ENCODE measurements at regions not wholly inside any gene's neighbourhood (a gene's known extent, or its start where the extent isn't known, plus 50 kb on each side); places are given as distances from the start of the nearest gene placed in this dataset.
"Not testable (repeated sequence)": the region's sequence is repeated elsewhere in the genome, so short reads cannot be mapped to it uniquely, and the experiment has no call there.

DNA sequence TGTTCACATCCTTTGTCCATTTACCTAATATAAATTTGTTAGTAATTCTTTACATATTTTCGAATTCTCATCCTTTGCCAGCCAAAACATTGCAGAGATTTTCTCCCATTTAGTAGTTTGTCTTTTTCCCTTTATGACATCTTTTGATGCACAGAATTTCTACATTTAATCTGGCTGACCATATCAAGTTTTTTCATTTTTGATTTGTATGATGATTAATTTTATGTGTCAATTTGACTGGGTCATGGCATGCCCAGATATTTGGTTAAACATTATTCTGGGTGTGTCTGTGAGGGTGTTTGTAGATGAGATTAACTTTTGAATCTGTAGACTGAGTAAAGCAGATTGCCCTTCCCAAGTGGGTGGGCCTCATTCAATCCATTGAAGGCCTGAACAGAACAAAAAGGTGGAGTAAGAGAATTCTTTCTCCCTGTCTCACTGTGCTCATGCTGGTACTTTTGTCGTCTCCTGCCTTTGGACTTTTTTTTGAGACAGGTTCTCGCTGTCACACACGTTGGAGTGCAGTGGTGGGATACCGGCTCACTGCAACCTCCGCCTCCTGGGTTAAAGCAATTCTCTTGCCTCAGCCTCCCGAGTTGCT lies 72.1 kb upstream of the EPB41L1 start:
- H3K4me1 Mint-ChIP-seq (ENCODE audit: low read depth) = peaks cover 2% of the 10 kb centered on the region
- peaks cover 22% of the 10 kb centered on the region for H3K27me3 Mint-ChIP-seq (ENCODE audit: low read depth)
- no peaks in the 10 kb centered on the region for H3K9me3 Mint-ChIP-seq
- H3K27ac Mint-ChIP-seq = no peak overlapping the region
- no peak overlapping the region for H3K4me3 Mint-ChIP-seq
- DNase-seq (ENCODE audit: low spot score) = no peak
- no peaks in the 10 kb centered on the region for H3K36me3 Mint-ChIP-seq (ENCODE audit: low read depth)

GRCh38 chr20:36083200-36083599 lies 71.3 kb upstream of the EPB41L1 start:
- H3K36me3 Mint-ChIP-seq (ENCODE audit: low read depth); DNase-seq (ENCODE audit: low spot score); H3K27ac Mint-ChIP-seq; H3K9me3 Mint-ChIP-seq; H3K4me1 Mint-ChIP-seq (ENCODE audit: low read depth); H3K4me3 Mint-ChIP-seq: not testable (repeated sequence)
- peaks cover 20% of the 10 kb centered on the region for H3K27me3 Mint-ChIP-seq (ENCODE audit: low read depth)

GRCh38 chr20:36084356-36084755 lies 70.2 kb upstream of the EPB41L1 start:
- H3K9me3 Mint-ChIP-seq = no peaks in the 10 kb centered on the region
- no peak overlapping the region for H3K4me3 Mint-ChIP-seq
- no peaks in the 10 kb centered on the region for H3K36me3 Mint-ChIP-seq (ENCODE audit: low read depth)
- H3K27ac Mint-ChIP-seq = no peak overlapping the region
- no peak for DNase-seq (ENCODE audit: low spot score)
- H3K4me1 Mint-ChIP-seq (ENCODE audit: low read depth) = peaks cover 2% of the 10 kb centered on the region
- peaks cover 20% of the 10 kb centered on the region for H3K27me3 Mint-ChIP-seq (ENCODE audit: low read depth)

GRCh38 chr20:36084897-36085613 lies 69.5 kb upstream of the EPB41L1 start:
- Mint-ChIP-seq H3K36me3 (ENCODE audit: low read depth) (no peaks in the 10 kb centered on the region), H3K27me3 (ENCODE audit: low read depth) (peaks cover 22% of the 10 kb centered on the region), H3K4me1 (ENCODE audit: low read depth) (no peaks in the 10 kb centered on the region), H3K9me3 (no peaks in the 10 kb centered on the region), H3K4me3 (no peak overlapping the region), H3K27ac (no peak overlapping the region)
- no peak for DNase-seq (ENCODE audit: low spot score)

DNA sequence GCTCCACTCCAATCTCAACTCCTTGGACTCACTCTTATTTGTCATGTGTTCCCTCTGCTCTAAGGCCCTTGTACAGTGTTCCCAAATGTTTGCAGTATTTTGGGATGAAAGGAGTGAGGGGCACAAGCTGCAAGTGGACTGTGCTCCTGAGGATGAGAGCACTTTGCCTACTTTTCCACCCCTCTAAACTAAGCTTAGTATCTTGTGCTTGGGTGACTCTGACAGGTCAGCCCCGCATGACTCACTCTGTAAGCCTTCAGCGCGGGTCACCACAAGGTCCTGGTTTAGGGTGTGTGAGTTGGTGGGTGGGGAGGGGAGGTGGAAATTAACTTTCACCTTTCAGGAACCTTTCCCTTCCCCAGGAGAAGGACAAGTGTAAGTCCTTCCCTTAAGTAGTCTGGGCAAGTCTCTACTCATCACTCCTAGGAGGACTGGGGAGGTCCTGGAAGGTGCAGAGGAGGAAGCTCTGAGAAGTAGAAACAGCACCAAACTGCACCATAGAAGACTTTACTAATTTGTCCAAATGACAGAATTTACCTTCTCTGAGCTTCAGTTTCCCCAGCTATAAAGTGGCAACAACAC lies 68.8 kb upstream of the EPB41L1 start:
- DNase-seq (ENCODE audit: low spot score) = no peak
- Mint-ChIP-seq H3K9me3 (no peaks in the 10 kb centered on the region), H3K27me3 (ENCODE audit: low read depth) (peaks cover 30% of the 10 kb centered on the region), H3K4me3 (no peak overlapping the region), H3K4me1 (ENCODE audit: low read depth) (no peaks in the 10 kb centered on the region), H3K27ac (no peak overlapping the region), H3K36me3 (ENCODE audit: low read depth) (no peaks in the 10 kb centered on the region)

GRCh38 chr20:36086767-36087166 lies 67.8 kb upstream of the EPB41L1 start:
- Mint-ChIP-seq H3K27me3 (ENCODE audit: low read depth) (peaks cover 40% of the 10 kb centered on the region), H3K27ac (no peak overlapping the region), H3K4me3 (no peak overlapping the region)

GRCh38 chr20:36090223-36090622 lies 64.3 kb upstream of the EPB41L1 start:
- no peak overlapping the region for H3K4me3 Mint-ChIP-seq
- no peak overlapping the region for H3K27ac Mint-ChIP-seq
- peaks cover 10% of the 10 kb centered on the region for H3K4me1 Mint-ChIP-seq (ENCODE audit: low read depth)
- DNase-seq (ENCODE audit: low spot score) = no peak
- peaks cover 51% of the 10 kb centered on the region for H3K27me3 Mint-ChIP-seq (ENCODE audit: low read depth)
- H3K36me3 Mint-ChIP-seq (ENCODE audit: low read depth) = peaks cover 3% of the 10 kb centered on the region
- H3K9me3 Mint-ChIP-seq = no peaks in the 10 kb centered on the region

More at GRCh38 chr20:36086767-36087166, 67.8 kb upstream of the EPB41L1 start:
- Mint-ChIP-seq H3K4me1 (ENCODE audit: low read depth) (no peaks in the 10 kb centered on the region), H3K36me3 (ENCODE audit: low read depth) (no peaks in the 10 kb centered on the region), H3K9me3 (no peaks in the 10 kb centered on the region)
- DNase-seq (ENCODE audit: low spot score) = no peak

DNA sequence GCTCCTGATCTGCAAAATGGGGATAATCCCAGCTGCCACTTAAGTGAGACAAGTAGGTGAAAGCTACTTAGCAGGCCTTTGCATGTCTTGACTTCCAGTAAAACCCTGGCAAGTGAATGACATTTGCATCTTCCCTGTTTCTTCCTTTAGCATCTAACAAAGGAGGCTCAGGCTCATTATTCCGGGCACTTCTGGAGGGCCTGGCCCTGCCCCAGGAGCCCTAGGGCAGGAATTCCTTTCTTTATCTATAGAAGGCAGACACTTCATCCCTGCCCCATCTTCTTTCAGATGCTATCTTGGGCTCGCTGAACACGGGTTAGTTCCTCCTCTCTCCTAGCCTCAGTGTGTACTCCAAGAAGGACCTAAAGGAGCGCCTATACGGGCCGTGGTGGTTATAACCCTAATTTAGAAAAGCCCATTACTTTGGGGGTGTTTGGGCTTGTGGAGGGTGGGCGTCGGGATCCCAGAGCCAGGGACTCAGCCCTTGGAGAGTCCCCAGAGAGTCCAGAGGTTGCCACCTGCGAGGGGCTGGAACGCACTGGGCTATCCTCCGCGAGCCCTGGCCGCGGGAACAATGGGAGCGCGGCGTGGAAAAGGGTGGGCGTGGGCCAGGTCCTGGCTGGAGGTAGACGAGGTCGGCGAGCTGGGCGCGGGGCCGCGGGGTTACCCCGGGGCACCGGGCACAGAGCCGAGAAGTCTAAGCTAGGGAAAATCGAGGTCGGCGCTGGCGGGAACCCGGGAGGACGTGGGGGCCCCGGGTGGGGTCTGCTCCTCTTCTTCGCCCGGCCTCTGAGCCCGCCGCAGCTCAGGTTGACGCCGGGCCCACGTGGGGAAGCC lies 62.8 kb upstream of the EPB41L1 start:
- DNase-seq (ENCODE audit: low spot score) = no peak
- H3K27ac Mint-ChIP-seq = no peak overlapping the region
- no peaks in the 10 kb centered on the region for H3K9me3 Mint-ChIP-seq
- peaks cover 3% of the 10 kb centered on the region for H3K36me3 Mint-ChIP-seq (ENCODE audit: low read depth)
- peaks cover 55% of the 10 kb centered on the region for H3K27me3 Mint-ChIP-seq (ENCODE audit: low read depth)
- peak overlapping the region; percentile 30 for H3K4me3 Mint-ChIP-seq
- H3K4me1 Mint-ChIP-seq (ENCODE audit: low read depth) = peaks cover 10% of the 10 kb centered on the region

- Mint-ChIP-seq H3K9me3 (no peaks in the 10 kb centered on the region), H3K27ac (peak overlapping the region; percentile 59), H3K4me1 (ENCODE audit: low read depth) (peaks cover 10% of the 10 kb centered on the region), H3K4me3 (peak overlapping the region; percentile 90), H3K27me3 (ENCODE audit: low read depth) (peaks cover 50% of the 10 kb centered on the region), H3K36me3 (ENCODE audit: low read depth) (peaks cover 3% of the 10 kb centered on the region)
- DNase-seq (ENCODE audit: low spot score) = no peak
Measured at GRCh38 chr20:36092398-36093024, 62.0 kb upstream of the EPB41L1 start.

DNA sequence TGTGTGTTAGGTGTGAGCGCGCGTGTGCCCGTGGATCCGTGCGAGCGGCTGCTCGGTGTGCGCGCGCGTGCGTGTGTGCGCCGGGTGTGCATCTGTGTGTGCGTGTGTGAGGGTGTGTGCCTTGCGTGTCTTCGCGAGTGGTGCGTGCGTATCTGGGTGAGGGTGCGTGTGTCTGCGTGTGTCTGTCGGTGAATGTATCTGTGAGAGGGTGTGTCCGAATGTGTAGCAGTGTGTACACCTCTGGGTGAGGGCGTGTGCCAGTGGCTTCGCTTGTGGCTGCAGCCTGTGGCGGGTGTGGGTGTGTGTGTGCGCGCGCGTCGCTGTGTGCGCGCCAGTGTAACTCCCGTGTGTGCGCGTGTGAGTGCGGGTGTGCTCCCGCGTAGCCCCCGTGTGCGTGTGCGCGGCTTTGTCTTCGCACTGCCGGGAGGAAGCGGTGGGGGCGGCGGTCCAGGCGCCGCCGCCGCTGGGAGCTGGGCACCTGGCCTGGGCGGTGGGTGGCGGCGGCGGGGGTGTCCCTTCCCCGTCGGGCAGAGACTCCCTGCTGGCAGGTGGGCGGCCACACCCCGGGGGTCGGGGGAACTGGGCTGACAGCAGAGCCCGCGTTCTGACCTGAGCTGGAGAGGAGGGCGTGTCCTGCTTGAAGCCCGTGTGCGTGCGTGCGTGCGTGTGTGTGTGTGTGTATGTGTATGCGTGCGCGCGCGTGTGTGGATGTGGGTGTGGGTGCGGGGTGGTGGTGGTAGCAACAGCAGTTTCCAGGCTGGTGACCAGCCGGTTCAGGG lies 61.3 kb upstream of the EPB41L1 start:
- no peak for DNase-seq (ENCODE audit: low spot score)
- peak overlapping the region; percentile 90 for H3K4me3 Mint-ChIP-seq
- H3K27me3 Mint-ChIP-seq (ENCODE audit: low read depth) = peaks cover 47% of the 10 kb centered on the region
- peak overlapping the region; percentile 59 for H3K27ac Mint-ChIP-seq
- peaks cover 3% of the 10 kb centered on the region for H3K36me3 Mint-ChIP-seq (ENCODE audit: low read depth)
- H3K4me1 Mint-ChIP-seq (ENCODE audit: low read depth) = peaks cover 10% of the 10 kb centered on the region
- H3K9me3 Mint-ChIP-seq = no peaks in the 10 kb centered on the region

- no peaks in the 10 kb centered on the region for H3K9me3 Mint-ChIP-seq
- H3K27ac Mint-ChIP-seq = no peak overlapping the region
- peaks cover 3% of the 10 kb centered on the region for H3K36me3 Mint-ChIP-seq (ENCODE audit: low read depth)
- H3K4me3 Mint-ChIP-seq = peak overlapping the region; percentile 7
- no peak for DNase-seq (ENCODE audit: low spot score)
- H3K27me3 Mint-ChIP-seq (ENCODE audit: low read depth) = peaks cover 48% of the 10 kb centered on the region
- H3K4me1 Mint-ChIP-seq (ENCODE audit: low read depth) = peaks cover 12% of the 10 kb centered on the region
Measured at GRCh38 chr20:36093804-36094145, 60.8 kb upstream of the EPB41L1 start.

DNA sequence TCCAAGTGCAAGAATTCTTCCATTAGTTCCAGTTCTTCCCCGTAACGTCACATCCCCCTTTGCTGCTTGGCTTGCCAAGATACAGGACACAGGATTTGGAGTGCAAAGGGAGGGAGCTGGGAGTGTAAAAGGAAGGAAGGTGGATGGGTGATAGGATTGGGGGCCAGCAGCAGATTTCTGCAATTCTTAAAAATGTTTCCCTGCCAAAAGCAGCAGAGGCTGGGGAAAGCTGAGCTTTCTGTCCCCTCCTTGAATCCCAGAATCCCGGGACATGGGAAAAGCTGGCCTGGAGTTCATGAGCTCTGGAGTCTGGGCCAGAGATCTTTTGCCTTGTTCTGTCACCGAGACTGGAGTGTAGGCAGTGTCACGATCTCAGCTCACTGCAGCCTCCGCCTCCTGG lies 60.0 kb upstream of the EPB41L1 start:
- Mint-ChIP-seq H3K4me3 (no peak overlapping the region), H3K27ac (no peak overlapping the region), H3K27me3 (ENCODE audit: low read depth) (peaks cover 48% of the 10 kb centered on the region), H3K4me1 (ENCODE audit: low read depth) (peaks cover 12% of the 10 kb centered on the region), H3K9me3 (no peaks in the 10 kb centered on the region), H3K36me3 (ENCODE audit: low read depth) (peaks cover 3% of the 10 kb centered on the region)
- DNase-seq (ENCODE audit: low spot score) = no peak

DNA sequence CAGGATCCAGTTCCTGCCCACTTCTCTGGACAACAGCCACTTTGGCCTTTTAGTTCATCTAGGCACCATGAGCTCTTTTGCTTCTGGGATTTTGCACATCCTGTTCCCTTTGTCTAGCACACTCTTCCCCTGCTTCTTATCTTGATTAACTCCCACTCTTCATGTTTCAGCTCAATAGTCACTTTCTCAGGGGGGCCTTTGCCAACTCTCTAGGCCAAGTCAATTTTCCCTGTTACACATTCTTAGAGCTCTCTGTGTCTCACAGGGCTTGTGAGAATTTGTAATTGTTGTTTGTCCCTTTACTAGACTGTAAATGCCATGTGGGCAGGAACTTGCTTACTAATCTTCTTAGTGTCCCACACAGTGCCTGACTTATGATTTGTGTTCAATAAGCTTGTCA lies 58.1 kb upstream of the EPB41L1 start:
- Mint-ChIP-seq H3K27me3 (ENCODE audit: low read depth) (peaks cover 32% of the 10 kb centered on the region), H3K36me3 (ENCODE audit: low read depth) (peaks cover 3% of the 10 kb centered on the region), H3K27ac (no peak overlapping the region), H3K4me1 (ENCODE audit: low read depth) (peaks cover 12% of the 10 kb centered on the region), H3K4me3 (no peak overlapping the region), H3K9me3 (no peaks in the 10 kb centered on the region)
- DNase-seq (ENCODE audit: low spot score) = no peak

Measured in T-helper 2 cell treated with Interferon-gamma antibody and Interleukin-4, amounts not matched to agents 5 μg/mL and 100 μg/mL, for 36 hours (primary cell).